ENCODE measurements at regions not wholly inside any gene's neighbourhood (a gene's known extent, or its start where the extent isn't known, plus 50 kb on each side); places are given as distances from the start of the nearest gene placed in this dataset.

DNA sequence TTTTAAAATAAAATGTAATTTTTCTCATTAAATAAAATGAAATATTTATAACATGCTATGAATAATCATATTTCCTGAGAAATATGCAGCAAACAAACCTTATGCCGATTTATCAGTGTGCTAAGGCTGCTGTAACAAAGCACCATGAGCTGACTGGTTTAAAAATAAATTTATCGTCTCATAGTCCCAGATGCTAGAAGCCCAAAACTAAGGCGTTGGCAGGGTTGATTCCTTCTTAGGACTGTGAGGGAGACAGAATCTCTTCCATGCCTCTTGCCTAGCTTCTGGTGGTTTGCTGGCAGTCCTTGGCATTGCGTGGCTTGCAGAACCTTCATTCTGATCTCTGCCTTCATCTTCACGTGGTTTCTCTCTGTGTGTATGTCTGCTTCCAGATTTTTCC lies 740.3 kb downstream of the OTOL1 start:
- TF ChIP-seq, protein P1, sequence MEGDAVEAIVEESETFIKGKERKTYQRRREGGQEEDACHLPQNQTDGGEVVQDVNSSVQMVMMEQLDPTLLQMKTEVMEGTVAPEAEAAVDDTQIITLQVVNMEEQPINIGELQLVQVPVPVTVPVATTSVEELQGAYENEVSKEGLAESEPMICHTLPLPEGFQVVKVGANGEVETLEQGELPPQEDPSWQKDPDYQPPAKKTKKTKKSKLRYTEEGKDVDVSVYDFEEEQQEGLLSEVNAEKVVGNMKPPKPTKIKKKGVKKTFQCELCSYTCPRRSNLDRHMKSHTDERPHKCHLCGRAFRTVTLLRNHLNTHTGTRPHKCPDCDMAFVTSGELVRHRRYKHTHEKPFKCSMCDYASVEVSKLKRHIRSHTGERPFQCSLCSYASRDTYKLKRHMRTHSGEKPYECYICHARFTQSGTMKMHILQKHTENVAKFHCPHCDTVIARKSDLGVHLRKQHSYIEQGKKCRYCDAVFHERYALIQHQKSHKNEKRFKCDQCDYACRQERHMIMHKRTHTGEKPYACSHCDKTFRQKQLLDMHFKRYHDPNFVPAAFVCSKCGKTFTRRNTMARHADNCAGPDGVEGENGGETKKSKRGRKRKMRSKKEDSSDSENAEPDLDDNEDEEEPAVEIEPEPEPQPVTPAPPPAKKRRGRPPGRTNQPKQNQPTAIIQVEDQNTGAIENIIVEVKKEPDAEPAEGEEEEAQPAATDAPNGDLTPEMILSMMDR (IDR thresholded peaks at IDR 0.05) = no peak
- Histone ChIP-seq H3K4me3 (no peak overlapping the region), H3K36me3 (no peaks in the 10 kb centered on the region), H3K27ac (no peak overlapping the region), H3K27me3 (no peaks in the 10 kb centered on the region), H3K4me1 (no peaks in the 10 kb centered on the region), H3K9me3 (no peaks in the 10 kb centered on the region)
- intact Hi-C loops (cut with DNase I) = no loop called here
- DNase-seq (ENCODE audit: low spot score in 2 of 2) = no peak

GRCh38 chr3:162250782-162251181 lies 754.2 kb downstream of the OTOL1 start:
- no peak for DNase-seq (ENCODE audit: low spot score in 2 of 2)
- H3K27me3 ChIP-seq = no peaks in the 10 kb centered on the region
- H3K27ac ChIP-seq = no peak overlapping the region
- TF ChIP-seq, protein P1 (IDR thresholded peaks at IDR 0.05) = no peak
- no peaks in the 10 kb centered on the region for H3K4me1 ChIP-seq
- intact Hi-C loops (cut with DNase I) = no loop called here
- no peak overlapping the region for H3K4me3 ChIP-seq
- H3K36me3 ChIP-seq = no peaks in the 10 kb centered on the region
- H3K9me3 ChIP-seq = no peaks in the 10 kb centered on the region

DNA sequence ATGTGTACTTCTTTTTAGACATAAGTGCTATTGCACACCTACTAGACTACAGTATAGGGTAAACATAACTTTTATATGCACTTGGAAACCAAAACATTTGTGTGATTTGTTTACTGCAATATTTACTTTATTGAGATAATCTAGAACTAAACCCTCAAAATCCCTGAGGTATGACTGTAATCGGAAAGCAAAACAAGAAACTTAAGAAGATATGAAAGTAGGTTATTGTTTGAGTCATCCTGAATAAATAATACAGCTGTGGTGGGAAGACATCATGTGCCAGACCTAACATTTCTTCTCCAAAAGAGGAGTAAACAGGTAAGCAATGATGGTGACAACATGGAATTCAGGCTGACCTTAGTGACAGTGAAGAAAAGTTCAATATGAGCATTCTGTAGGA lies 765.5 kb downstream of the OTOL1 start:
- no peaks in the 10 kb centered on the region for H3K27me3 ChIP-seq
- H3K36me3 ChIP-seq = no peaks in the 10 kb centered on the region
- intact Hi-C loops (cut with DNase I) = no loop called here
- no peak overlapping the region for H3K27ac ChIP-seq
- H3K4me3 ChIP-seq = no peak overlapping the region
- no peaks in the 10 kb centered on the region for H3K9me3 ChIP-seq
- no peaks in the 10 kb centered on the region for H3K4me1 ChIP-seq
- TF ChIP-seq, protein P1 (IDR thresholded peaks at IDR 0.05) = no peak
- no peak for DNase-seq (ENCODE audit: low spot score in 2 of 2)

DNA sequence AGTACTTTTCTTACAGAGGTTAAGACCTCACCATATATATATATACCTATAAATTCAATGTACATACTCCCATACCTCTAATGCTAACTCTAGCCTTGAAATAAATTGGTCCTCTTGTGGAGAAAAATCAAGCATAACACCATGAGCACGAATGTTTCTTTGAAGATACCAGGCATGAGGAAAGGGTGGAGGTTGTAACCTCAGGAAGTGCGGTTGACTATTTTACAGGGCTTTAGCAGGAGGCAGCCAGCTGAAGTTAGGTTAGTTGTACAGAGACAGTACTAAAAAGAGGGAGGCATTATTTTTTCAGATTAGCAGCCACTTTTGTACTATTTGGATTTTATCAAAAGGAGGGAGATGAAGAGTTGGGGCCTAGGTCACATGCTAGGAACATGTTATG lies 767.0 kb downstream of the OTOL1 start:
- no peaks in the 10 kb centered on the region for H3K9me3 ChIP-seq
- no peak overlapping the region for H3K4me3 ChIP-seq
- no peak for DNase-seq (ENCODE audit: low spot score in 2 of 2)
- H3K36me3 ChIP-seq = no peaks in the 10 kb centered on the region
- TF ChIP-seq, protein P1 (IDR thresholded peaks at IDR 0.05) = no peak
- no peaks in the 10 kb centered on the region for H3K27me3 ChIP-seq
- no peak overlapping the region for H3K27ac ChIP-seq
- no peaks in the 10 kb centered on the region for H3K4me1 ChIP-seq
- intact Hi-C loops (cut with DNase I) = no loop called here

- TF ChIP-seq, protein P1 (IDR thresholded peaks at IDR 0.05) = no peak
- Histone ChIP-seq H3K27ac (no peak overlapping the region), H3K36me3 (no peaks in the 10 kb centered on the region), H3K4me3 (no peak overlapping the region), H3K27me3 (no peaks in the 10 kb centered on the region), H3K9me3 (no peaks in the 10 kb centered on the region), H3K4me1 (no peaks in the 10 kb centered on the region)
- DNase-seq (ENCODE audit: low spot score in 2 of 2) = no peak
- intact Hi-C loops (cut with DNase I) = no loop called here
Measured at GRCh38 chr3:162269636-162270458, 773.2 kb downstream of the OTOL1 start.
